ENCODE measurements at regions not wholly inside any gene's neighbourhood (a gene's known extent, or its start where the extent isn't known, plus 50 kb on each side); places are given as distances from the start of the nearest gene placed in this dataset.

- CTCF ChIA-PET: no interaction called here
- Mint-ChIP-seq H3K4me3 (ENCODE audit: low read depth, unreplicated experiment) (no peak overlapping the region), H3K4me1 (ENCODE audit: low read depth, unreplicated experiment) (no peaks in the 10 kb centered on the region), H3K36me3 (ENCODE audit: insufficient read depth, unreplicated experiment) (no peaks in the 10 kb centered on the region), H3K9me3 (ENCODE audit: low read depth, unreplicated experiment) (no peaks in the 10 kb centered on the region), H3K27me3 (ENCODE audit: unreplicated experiment) (peaks cover 76% of the 10 kb centered on the region), H3K27ac (ENCODE audit: unreplicated experiment) (no peak overlapping the region)
- intact Hi-C loops (cut with micrococcal nuclease; ENCODE audit: unreplicated experiment): no loop called here
- DNase-seq: no peak
- no TSS peak for BruUV-seq (replicated peaks)
- no peak for TF ChIP-seq CTCF (IDR thresholded peaks at IDR 0.05; ENCODE audit: unreplicated experiment)
These were observed 246.2 kb downstream of the LRFN2 start for GRCh38 chr6:40340957-40341356.

- Mint-ChIP-seq H3K4me1 (ENCODE audit: low read depth, unreplicated experiment) (no peaks in the 10 kb centered on the region), H3K27ac (ENCODE audit: unreplicated experiment) (no peak overlapping the region), H3K9me3 (ENCODE audit: low read depth, unreplicated experiment) (no peaks in the 10 kb centered on the region), H3K4me3 (ENCODE audit: low read depth, unreplicated experiment) (no peak overlapping the region), H3K36me3 (ENCODE audit: insufficient read depth, unreplicated experiment) (no peaks in the 10 kb centered on the region), H3K27me3 (ENCODE audit: unreplicated experiment) (peaks cover 84% of the 10 kb centered on the region)
- intact Hi-C loops (cut with micrococcal nuclease; ENCODE audit: unreplicated experiment): no loop called here
- no peak for TF ChIP-seq CTCF (IDR thresholded peaks at IDR 0.05; ENCODE audit: unreplicated experiment)
- no peak for DNase-seq
- no TSS peak for BruUV-seq (replicated peaks)
- CTCF ChIA-PET: no interaction called here
These were observed 247.0 kb downstream of the LRFN2 start for GRCh38 chr6:40340196-40340595.

- no peak for DNase-seq
- Mint-ChIP-seq H3K36me3 (ENCODE audit: insufficient read depth, unreplicated experiment) (no peaks in the 10 kb centered on the region), H3K4me3 (ENCODE audit: low read depth, unreplicated experiment) (no peak overlapping the region), H3K27ac (ENCODE audit: unreplicated experiment) (no peak overlapping the region), H3K27me3 (ENCODE audit: unreplicated experiment) (peaks cover 87% of the 10 kb centered on the region), H3K4me1 (ENCODE audit: low read depth, unreplicated experiment) (no peaks in the 10 kb centered on the region), H3K9me3 (ENCODE audit: low read depth, unreplicated experiment) (no peaks in the 10 kb centered on the region)
- intact Hi-C loops (cut with micrococcal nuclease; ENCODE audit: unreplicated experiment): no loop called here
- CTCF ChIA-PET: interaction anchor here (0.8 to 1.2 kb wide), 3 partner anchors 8 to 25 kb away, joined by 3 to 4 read pairs (median 3); no protein-coding TSS in a partner anchor
- no peak for TF ChIP-seq CTCF (IDR thresholded peaks at IDR 0.05; ENCODE audit: unreplicated experiment)
- BruUV-seq (replicated peaks): no TSS peak
These were observed 248.9 kb downstream of the LRFN2 start for GRCh38 chr6:40338306-40338705.

GRCh38 chr6:40336940-40337760 lies 250.0 kb downstream of the LRFN2 start:
- H3K27me3 Mint-ChIP-seq (ENCODE audit: unreplicated experiment): peaks cover 87% of the 10 kb centered on the region
- intact Hi-C loops (cut with micrococcal nuclease; ENCODE audit: unreplicated experiment): no loop called here
- H3K4me3 Mint-ChIP-seq (ENCODE audit: low read depth, unreplicated experiment): no peak overlapping the region
- H3K36me3 Mint-ChIP-seq (ENCODE audit: insufficient read depth, unreplicated experiment): no peaks in the 10 kb centered on the region
- no peaks in the 10 kb centered on the region for H3K9me3 Mint-ChIP-seq (ENCODE audit: low read depth, unreplicated experiment)
- H3K4me1 Mint-ChIP-seq (ENCODE audit: low read depth, unreplicated experiment): no peaks in the 10 kb centered on the region
- TF ChIP-seq CTCF (IDR thresholded peaks at IDR 0.05; ENCODE audit: unreplicated experiment): no peak
- CTCF ChIA-PET: interaction anchor here (1.1 kb wide), 1 partner anchor 19 kb away, joined by 3 read pairs; no protein-coding TSS in a partner anchor
- BruUV-seq (replicated peaks): no TSS peak
- no peak overlapping the region for H3K27ac Mint-ChIP-seq (ENCODE audit: unreplicated experiment)
- DNase-seq: no peak
